ENCODE measurements at regions not wholly inside any gene's neighbourhood (a gene's known extent, or its start where the extent isn't known, plus 50 kb on each side); places are given as distances from the start of the nearest gene placed in this dataset.

DNA sequence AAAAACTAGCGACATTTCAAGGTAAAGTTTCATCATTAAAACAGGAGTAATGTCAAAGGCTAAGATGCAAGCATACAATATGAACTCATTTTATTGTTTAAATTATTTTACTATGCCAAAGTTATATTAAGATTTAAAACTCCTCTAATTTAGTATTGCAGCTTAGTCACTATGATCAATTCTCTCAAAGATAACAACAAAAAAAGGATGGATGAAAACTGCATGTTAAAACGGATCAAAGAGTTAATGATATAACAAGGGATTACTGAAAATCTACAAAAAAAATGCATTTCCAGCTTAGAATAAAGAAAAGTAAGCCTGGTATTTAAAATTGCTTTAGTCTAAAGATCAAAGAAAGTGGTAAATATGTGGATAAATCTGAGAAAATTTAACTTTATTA lies 587.8 kb upstream of the PCDH20 start:
- POLR2A ChIA-PET (ENCODE audit: unreplicated experiment), result no interaction called here
- no peak for ATAC-seq (ENCODE audit: low read depth)

More for the DNA sequence above, 587.8 kb upstream of the PCDH20 start:
- no TSS peak for BruUV-seq (replicated peaks)
- H3K4me2 ChIP-seq (ENCODE audit: low read depth, low read length), result no peak overlapping the region
- no peak overlapping the region for H3K56ac ChIP-seq (ENCODE audit: extremely low read depth, insufficient read depth, low read length)
- H3K27ac ChIP-seq (ENCODE audit: insufficient read depth, low read length), result no peak overlapping the region
- no CpG with 5 or more reads among the region's 2 CpGs for WGBS, 2 experiments (ENCODE audit: extremely low coverage in 2 of 2, insufficient read length in 1 of 2)
- no peak overlapping the region for H4K91ac ChIP-seq (ENCODE audit: insufficient read depth, low read depth, low read length)
- no peak overlapping the region for H4K8ac ChIP-seq (ENCODE audit: low read depth in 2 of 2, low read length in 2 of 2)
- TF ChIP-seq CEBPB (IDR thresholded peaks at IDR 0.05; ENCODE audit: low read depth, low read length) (no peak), MAFK (IDR thresholded peaks at IDR 0.05; ENCODE audit: low read depth, low read length) (no peak), RFX5 (IDR thresholded peaks at IDR 0.05; ENCODE audit: low read depth, low read length) (no peak), SMC3 (IDR thresholded peaks at IDR 0.05; ENCODE audit: low read depth, low read length) (no peak), RCOR1 (IDR thresholded peaks at IDR 0.05; ENCODE audit: insufficient replicate concordance, low read length) (no peak), MXI1 (IDR thresholded peaks at IDR 0.05; ENCODE audit: borderline replicate concordance, low read depth, low read length) (no peak), POLR2A (IDR thresholded peaks at IDR 0.05; ENCODE audit: low read depth, low read length) (no peak), MAZ (IDR thresholded peaks at IDR 0.05; ENCODE audit: borderline replicate concordance, low read depth, low read length) (no peak), NFE2L2 (IDR thresholded peaks at IDR 0.05; ENCODE audit: low read depth, low read length) (no peak)
- TF ChIP-seq, protein P1, sequence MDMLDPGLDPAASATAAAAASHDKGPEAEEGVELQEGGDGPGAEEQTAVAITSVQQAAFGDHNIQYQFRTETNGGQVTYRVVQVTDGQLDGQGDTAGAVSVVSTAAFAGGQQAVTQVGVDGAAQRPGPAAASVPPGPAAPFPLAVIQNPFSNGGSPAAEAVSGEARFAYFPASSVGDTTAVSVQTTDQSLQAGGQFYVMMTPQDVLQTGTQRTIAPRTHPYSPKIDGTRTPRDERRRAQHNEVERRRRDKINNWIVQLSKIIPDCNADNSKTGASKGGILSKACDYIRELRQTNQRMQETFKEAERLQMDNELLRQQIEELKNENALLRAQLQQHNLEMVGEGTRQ (IDR thresholded peaks at IDR 0.05; ENCODE audit: low read depth, low read length), result no peak
- no peak overlapping the region for H3K4me3 ChIP-seq (ENCODE audit: insufficient read depth, low read depth, low read length)
- H2AFZ ChIP-seq (replicated peaks; ENCODE audit: low read length, poor library complexity), result no peak overlapping the region
- no peaks in the 10 kb centered on the region for H3K4me1 ChIP-seq (ENCODE audit: control insufficient read depth, insufficient read depth, low read length)
- no peaks in the 10 kb centered on the region for H3K9me1 ChIP-seq (ENCODE audit: insufficient read depth, low read length)
- H2BK15ac ChIP-seq (ENCODE audit: low read depth, low read length), result no peak overlapping the region
- no peak overlapping the region for H3K9ac ChIP-seq (ENCODE audit: low read depth, low read length)
- no peak overlapping the region for H2BK120ac ChIP-seq (ENCODE audit: low read depth, low read length)
- H3K4ac ChIP-seq (ENCODE audit: low read depth, low read length), result no peak overlapping the region
- CTCF ChIA-PET, result no interaction called here
- intact Hi-C loops (cut with micrococcal nuclease), result no loop called here
- no peak overlapping the region for H4K5ac ChIP-seq (ENCODE audit: low read depth, low read length)
- H3K27me3 ChIP-seq (ENCODE audit: control insufficient read depth, insufficient read depth, low read length), result no peaks in the 10 kb centered on the region
- no peak overlapping the region for H3K14ac ChIP-seq (replicated peaks; ENCODE audit: low read depth, low read length)
- H2AK9ac ChIP-seq (replicated peaks; ENCODE audit: low read depth, low read length, poor library complexity), result no peak overlapping the region
- H3K9me3 ChIP-seq (ENCODE audit: control insufficient read depth, insufficient read depth, low read length), result 0 out of 2 replicates have a peak, but pooled peaks cover 2% of the 10 kb centered on the region
- DNase-seq, result no peak
- H4K20me1 ChIP-seq (ENCODE audit: insufficient read depth, low read length), result no peaks in the 10 kb centered on the region
- H2BK20ac ChIP-seq (ENCODE audit: low read depth, low read length), result no peak overlapping the region
- no peaks in the 10 kb centered on the region for H3K79me1 ChIP-seq (ENCODE audit: low read depth in 1 of 2, low read length in 2 of 2)
- no peak overlapping the region for H3K23ac ChIP-seq (ENCODE audit: low read depth, low read length)
- dilution Hi-C loops (cut with HindIII; ENCODE audit: low sequenced_read_pairs, unreplicated experiment), result no loop called here
- in situ Hi-C loops (cut with MboI; ENCODE audit: low sequenced_read_pairs), result no loop called here
- H2BK5ac ChIP-seq (ENCODE audit: low read depth, low read length, poor library complexity, severe bottlenecking), result no peak overlapping the region
- H2AK5ac ChIP-seq (ENCODE audit: low read depth, low read length), result no peak overlapping the region
- H3K18ac ChIP-seq (ENCODE audit: low read depth, low read length), result no peak overlapping the region
- H3K36me3 ChIP-seq (ENCODE audit: control insufficient read depth, insufficient read depth, low read length), result no peaks in the 10 kb centered on the region
